Ascending aorta (tissue), 2 donors: ENCODE measurements at regions not wholly inside any gene's neighbourhood (a gene's known extent, or its start where the extent isn't known, plus 50 kb on each side); places are given as distances from the start of the nearest gene placed in this dataset.

ENCODE experiments used
- DNase-seq, 2 donors: peaks; one replicate each; pipeline ENCODE4 v3.0.0-alpha.2; 2019; ENCODE audit warnings: low spot score in 2 of 2
- H3K27ac ChIP-seq, 2 donors: fragments of 200-600 bp; sonication (generic); one replicate each; pipeline ENCODE4 v1.5.1; 2016 to 2017; ENCODE audit warnings: mild to moderate bottlenecking in 1 of 2
- H3K27me3 ChIP-seq: fragments of 200-600 bp; sonication (generic); one replicate; pipeline ENCODE4 v1.5.1; 2017
- H3K36me3 ChIP-seq, 2 donors: fragments of 200-600 bp; sonication (generic); one replicate each; pipeline ENCODE4 v1.5.1; 2016
- H3K4me1 ChIP-seq, 2 donors: fragments of 200-600 bp; sonication (generic); one replicate each; pipeline ENCODE4 v1.5.1; 2016 to 2017; ENCODE audit warnings: mild to moderate bottlenecking in 1 of 2
- H3K4me3 ChIP-seq, 2 donors: fragments of 200-600 bp; sonication (generic); one replicate each; pipeline ENCODE4 v1.5.1; 2016 to 2017; ENCODE audit warnings: mild to moderate bottlenecking in 1 of 2
- H3K9me3 ChIP-seq, 2 donors: fragments of 200-600 bp; sonication (generic); one replicate each; pipeline ENCODE4 v1.5.1; 2016
- CTCF ChIP-seq, 3 experiments: fragments of 200-600 bp in 2 of 3; fragments of 450-650 bp in 1 of 3; sonication (generic) in 2 of 3; IDR thresholded peaks; one replicate each; pipeline ENCODE4 v1.5.1; 2016 to 2019; ENCODE audit warnings: antibody characterized with exemption in 3 of 3, mild to moderate bottlenecking in 1 of 3, moderate library complexity in 1 of 3
- intact Hi-C: fragments of 100-400 bp; cut with DNase I; formaldehyde crosslinking; loops from one replicate; pipeline ENCODE4 v1.15.1; 2023

- TF ChIP-seq CTCF (IDR thresholded peaks at IDR 0.05) = no peak
- H3K36me3 ChIP-seq = no peaks in the 10 kb centered on the region
- peaks cover 2 to 14% of the 10 kb centered on the region in 2 donors for H3K4me1 ChIP-seq
- DNase-seq = no peak
- H3K9me3 ChIP-seq = no peaks in the 10 kb centered on the region
- no peak overlapping the region for H3K4me3 ChIP-seq
- intact Hi-C loops = no loop called here
- no peaks in the 10 kb centered on the region for H3K27me3 ChIP-seq
- no peak overlapping the region for H3K27ac ChIP-seq
Observed at GRCh38 chr3:72182206-72182605, 397.3 kb upstream of the PROK2 start.

- intact Hi-C loops = no loop called here
- no peaks in the 10 kb centered on the region for H3K9me3 ChIP-seq
- no peaks in the 10 kb centered on the region for H3K27me3 ChIP-seq
- H3K36me3 ChIP-seq = no peaks in the 10 kb centered on the region
- H3K27ac ChIP-seq = no peak overlapping the region
- no peak for DNase-seq
- H3K4me3 ChIP-seq = no peak overlapping the region
- peaks cover 9 to 18% of the 10 kb centered on the region in 2 donors for H3K4me1 ChIP-seq
- TF ChIP-seq CTCF (IDR thresholded peaks at IDR 0.05) = no peak
Observed at GRCh38 chr3:72181251-72181650, 396.3 kb upstream of the PROK2 start.

- H3K4me3 ChIP-seq = no peak overlapping the region
- intact Hi-C loops = no loop called here
- DNase-seq = no peak
- TF ChIP-seq CTCF (IDR thresholded peaks at IDR 0.05) = no peak
- H3K27ac ChIP-seq = no peak overlapping the region
- no peaks in the 10 kb centered on the region for H3K36me3 ChIP-seq
- no peaks in the 10 kb centered on the region for H3K9me3 ChIP-seq
- no peaks in the 10 kb centered on the region for H3K27me3 ChIP-seq
- H3K4me1 ChIP-seq = peaks cover 9 to 15% of the 10 kb centered on the region in 2 donors
Observed at GRCh38 chr3:72180405-72180804, 395.5 kb upstream of the PROK2 start.

- no peaks in the 10 kb centered on the region for H3K27me3 ChIP-seq
- no peak for TF ChIP-seq CTCF (IDR thresholded peaks at IDR 0.05)
- DNase-seq = no peak
- H3K4me3 ChIP-seq = no peak overlapping the region
- no peaks in the 10 kb centered on the region for H3K36me3 ChIP-seq
- H3K27ac ChIP-seq = no peak overlapping the region
- no peaks in the 10 kb centered on the region for H3K9me3 ChIP-seq
- intact Hi-C loops = loop anchor here (5.0 to 10.0 kb wide), 2 partner anchors 168 to 266 kb away; partner anchors contain the start of gene RYBP
- H3K4me1 ChIP-seq = peaks cover 9 to 25% of the 10 kb centered on the region in 2 donors
Observed at GRCh38 chr3:72179107-72179464, 394.1 kb upstream of the PROK2 start.

- intact Hi-C loops = loop anchor here (5.0 to 10.0 kb wide), 2 partner anchors 169 to 266 kb away; partner anchors contain the start of gene RYBP
Observed at GRCh38 chr3:72178463-72179106, 393.6 kb upstream of the PROK2 start.

More at GRCh38 chr3:72178463-72179106, 393.6 kb upstream of the PROK2 start:
- Histone ChIP-seq H3K4me3 (no peak overlapping the region), H3K27ac (no peak overlapping the region), H3K4me1 (peaks cover 10 to 30% of the 10 kb centered on the region in 2 donors), H3K9me3 (no peaks in the 10 kb centered on the region), H3K27me3 (no peaks in the 10 kb centered on the region), H3K36me3 (no peaks in the 10 kb centered on the region)
- TF ChIP-seq CTCF (IDR thresholded peaks at IDR 0.05) = no peak
- no peak for DNase-seq
